ENCODE measurements at regions not wholly inside any gene's neighbourhood (a gene's known extent, or its start where the extent isn't known, plus 50 kb on each side); places are given as distances from the start of the nearest gene placed in this dataset.

GRCh38 chr1:243924188-243924587 lies 74.1 kb upstream of the AKT3 start:
- TF ChIP-seq ARNTL (CRISPR knock-in tag; IDR thresholded peaks at IDR 0.05; ENCODE audit: borderline replicate concordance, low read depth) (no peak), TOX (CRISPR knock-in tag; IDR thresholded peaks at IDR 0.05; ENCODE audit: borderline replicate concordance) (no peak), ISL1 (CRISPR knock-in tag; IDR thresholded peaks at IDR 0.05) (no peak), CREB5 (CRISPR knock-in tag; IDR thresholded peaks at IDR 0.05; ENCODE audit: low read depth) (no peak), CSRNP3 (CRISPR knock-in tag; IDR thresholded peaks at IDR 0.05) (no peak), GLIS3 (CRISPR knock-in tag; IDR thresholded peaks at IDR 0.05) (no peak), RARB (CRISPR knock-in tag; IDR thresholded peaks at IDR 0.05) (no peak), ZNF8 (CRISPR knock-in tag; IDR thresholded peaks at IDR 0.05) (no peak), ZFP30 (CRISPR knock-in tag; IDR thresholded peaks at IDR 0.05) (no peak), ZFP3 (CRISPR knock-in tag; IDR thresholded peaks at IDR 0.05) (no peak), BACH2 (CRISPR knock-in tag; IDR thresholded peaks at IDR 0.05; ENCODE audit: borderline replicate concordance) (no peak)
- TF ChIP-seq, protein P1, sequence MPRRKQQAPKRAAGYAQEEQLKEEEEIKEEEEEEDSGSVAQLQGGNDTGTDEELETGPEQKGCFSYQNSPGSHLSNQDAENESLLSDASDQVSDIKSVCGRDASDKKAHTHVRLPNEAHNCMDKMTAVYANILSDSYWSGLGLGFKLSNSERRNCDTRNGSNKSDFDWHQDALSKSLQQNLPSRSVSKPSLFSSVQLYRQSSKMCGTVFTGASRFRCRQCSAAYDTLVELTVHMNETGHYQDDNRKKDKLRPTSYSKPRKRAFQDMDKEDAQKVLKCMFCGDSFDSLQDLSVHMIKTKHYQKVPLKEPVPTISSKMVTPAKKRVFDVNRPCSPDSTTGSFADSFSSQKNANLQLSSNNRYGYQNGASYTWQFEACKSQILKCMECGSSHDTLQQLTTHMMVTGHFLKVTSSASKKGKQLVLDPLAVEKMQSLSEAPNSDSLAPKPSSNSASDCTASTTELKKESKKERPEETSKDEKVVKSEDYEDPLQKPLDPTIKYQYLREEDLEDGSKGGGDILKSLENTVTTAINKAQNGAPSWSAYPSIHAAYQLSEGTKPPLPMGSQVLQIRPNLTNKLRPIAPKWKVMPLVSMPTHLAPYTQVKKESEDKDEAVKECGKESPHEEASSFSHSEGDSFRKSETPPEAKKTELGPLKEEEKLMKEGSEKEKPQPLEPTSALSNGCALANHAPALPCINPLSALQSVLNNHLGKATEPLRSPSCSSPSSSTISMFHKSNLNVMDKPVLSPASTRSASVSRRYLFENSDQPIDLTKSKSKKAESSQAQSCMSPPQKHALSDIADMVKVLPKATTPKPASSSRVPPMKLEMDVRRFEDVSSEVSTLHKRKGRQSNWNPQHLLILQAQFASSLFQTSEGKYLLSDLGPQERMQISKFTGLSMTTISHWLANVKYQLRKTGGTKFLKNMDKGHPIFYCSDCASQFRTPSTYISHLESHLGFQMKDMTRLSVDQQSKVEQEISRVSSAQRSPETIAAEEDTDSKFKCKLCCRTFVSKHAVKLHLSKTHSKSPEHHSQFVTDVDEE (CRISPR knock-in tag; IDR thresholded peaks at IDR 0.05) = no peak

Data from SK-N-SH treated with all-trans-retinoic acid at 6 μM for 48 hours (cell line).